Activated naive CD4-positive, alpha-beta T cell (primary cell): ENCODE measurements at regions not wholly inside any gene's neighbourhood (a gene's known extent, or its start where the extent isn't known, plus 50 kb on each side); places are given as distances from the start of the nearest gene placed in this dataset.
"Not testable (repeated sequence)": the region's sequence is repeated elsewhere in the genome, so short reads cannot be mapped to it uniquely, and the experiment has no call there.

ENCODE experiments used
- DNase-seq, 4 experiments: peaks; one replicate each; lab custom pipeline; 2025; lab: John Stamatoyannopoulos, UW

DNA sequence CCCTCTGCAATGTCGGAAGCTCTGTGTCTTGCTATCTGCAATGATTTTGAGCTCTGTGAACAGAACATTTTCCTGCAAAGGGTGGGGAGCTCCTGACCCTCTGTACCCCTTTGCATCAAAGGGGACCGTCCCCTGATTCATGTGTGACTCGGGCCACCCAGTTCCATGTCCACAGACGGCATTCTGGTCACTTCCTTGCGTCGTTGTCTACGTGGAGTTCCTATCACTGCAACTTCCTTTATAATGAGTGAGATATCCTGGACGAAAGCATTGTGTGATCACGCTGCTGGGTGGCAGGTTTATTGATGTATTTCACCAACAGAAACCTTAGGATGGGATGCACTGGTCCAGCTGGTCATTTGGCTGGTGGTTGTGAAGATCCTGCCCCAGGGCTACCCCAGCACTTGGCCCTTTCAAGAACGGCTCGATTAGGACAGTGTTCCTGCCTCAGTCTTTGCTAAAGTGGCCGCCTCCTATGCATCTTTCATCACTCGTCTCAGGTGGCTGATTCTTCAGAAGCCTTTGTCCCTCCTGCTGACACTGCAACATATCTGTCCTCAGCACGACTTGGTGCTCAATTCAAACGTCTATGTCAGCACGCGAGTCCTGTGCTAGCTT lies 202.7 kb downstream of the ACKR3 start:
- no peak for DNase-seq

DNA sequence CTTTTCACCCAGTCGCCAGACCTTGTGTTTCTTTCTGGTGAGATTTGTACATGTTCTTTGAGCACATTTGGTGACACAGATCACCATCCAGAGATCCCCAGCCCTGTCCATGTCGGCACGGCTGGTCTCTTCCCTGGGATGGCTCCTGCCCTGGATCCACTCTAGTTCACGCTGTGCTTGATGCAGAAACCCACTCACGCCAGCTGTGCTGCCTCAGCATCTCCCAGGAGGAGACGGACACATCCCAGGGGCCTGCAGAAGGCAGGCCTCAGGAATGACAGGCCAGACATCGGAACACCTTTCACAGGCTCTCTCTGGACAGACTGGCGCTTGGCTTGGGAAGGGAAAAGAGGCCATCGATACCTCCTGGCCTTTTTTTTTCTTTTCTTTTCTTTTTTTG lies 203.6 kb downstream of the ACKR3 start:
- DNase-seq = no peak

- DNase-seq = no peak
Measured at GRCh38 chr2:236774171-236774570, 204.5 kb downstream of the ACKR3 start.

DNA sequence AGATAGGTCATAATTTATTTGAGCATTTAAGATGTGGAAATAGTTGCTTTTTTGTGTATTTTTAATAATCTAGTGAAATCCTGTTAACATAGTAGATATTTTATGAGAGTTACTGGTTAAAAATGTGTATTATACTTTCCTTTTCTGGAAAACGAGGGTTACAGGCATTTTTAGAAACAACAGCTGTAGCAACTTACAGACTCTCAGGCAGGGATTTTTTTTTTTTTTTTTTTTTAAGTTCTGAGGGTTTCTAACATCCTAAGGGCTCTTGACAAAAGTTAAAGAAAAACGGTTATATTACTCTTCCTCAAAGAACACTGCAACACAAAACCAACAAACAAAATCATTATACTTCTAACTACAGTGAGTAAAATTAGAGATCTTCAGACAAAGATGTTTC lies 205.9 kb downstream of the ACKR3 start:
- no peak for DNase-seq

GRCh38 chr2:236776206-236776605 lies 206.6 kb downstream of the ACKR3 start:
- no peak for DNase-seq

DNA sequence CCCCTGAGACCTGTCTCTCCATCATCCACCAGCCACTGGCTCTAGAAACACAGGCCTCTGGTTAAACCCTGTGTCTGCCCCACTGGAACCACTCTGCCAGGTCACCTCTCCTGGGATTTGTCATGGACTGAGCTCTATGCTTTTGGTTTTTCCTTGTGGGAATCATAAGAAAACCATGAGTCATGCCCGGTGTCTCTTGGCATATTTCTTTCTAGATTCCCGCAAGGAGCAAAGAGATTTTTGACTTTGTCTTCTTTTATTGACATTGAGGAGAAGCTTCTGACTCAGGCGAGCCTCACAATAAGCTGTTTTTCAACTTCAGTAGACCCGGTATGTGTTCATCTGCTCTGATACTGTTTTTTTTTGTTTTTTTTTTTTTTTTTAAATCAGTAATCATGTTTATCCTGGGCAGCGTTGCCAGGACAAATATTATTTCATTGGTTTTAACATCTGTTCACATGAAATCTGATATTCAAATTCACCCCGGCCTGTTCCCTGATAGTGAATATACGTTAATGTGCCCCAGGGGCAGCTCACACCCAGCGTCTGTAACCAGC lies 207.1 kb downstream of the ACKR3 start:
- no peak for DNase-seq

DNA sequence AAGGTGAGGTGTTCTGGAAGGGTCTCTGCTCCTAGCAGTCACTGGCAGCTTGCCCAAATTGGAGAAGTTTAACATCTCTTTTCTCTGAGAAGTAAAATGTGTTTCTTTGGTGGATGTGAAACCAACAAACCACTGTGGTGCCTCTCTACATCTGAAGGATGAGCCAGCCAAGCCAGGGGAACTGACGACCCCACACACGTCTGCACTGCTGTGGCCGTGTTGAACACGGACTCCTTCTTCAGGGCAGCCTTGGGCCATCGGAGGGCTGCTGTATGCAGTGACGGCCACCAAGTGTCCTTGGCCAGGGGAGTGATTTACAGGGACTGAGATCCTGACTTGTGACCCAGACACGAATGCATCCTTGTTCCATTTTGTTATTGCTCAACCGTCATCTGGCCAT lies 207.8 kb downstream of the ACKR3 start:
- no peak for DNase-seq

DNA sequence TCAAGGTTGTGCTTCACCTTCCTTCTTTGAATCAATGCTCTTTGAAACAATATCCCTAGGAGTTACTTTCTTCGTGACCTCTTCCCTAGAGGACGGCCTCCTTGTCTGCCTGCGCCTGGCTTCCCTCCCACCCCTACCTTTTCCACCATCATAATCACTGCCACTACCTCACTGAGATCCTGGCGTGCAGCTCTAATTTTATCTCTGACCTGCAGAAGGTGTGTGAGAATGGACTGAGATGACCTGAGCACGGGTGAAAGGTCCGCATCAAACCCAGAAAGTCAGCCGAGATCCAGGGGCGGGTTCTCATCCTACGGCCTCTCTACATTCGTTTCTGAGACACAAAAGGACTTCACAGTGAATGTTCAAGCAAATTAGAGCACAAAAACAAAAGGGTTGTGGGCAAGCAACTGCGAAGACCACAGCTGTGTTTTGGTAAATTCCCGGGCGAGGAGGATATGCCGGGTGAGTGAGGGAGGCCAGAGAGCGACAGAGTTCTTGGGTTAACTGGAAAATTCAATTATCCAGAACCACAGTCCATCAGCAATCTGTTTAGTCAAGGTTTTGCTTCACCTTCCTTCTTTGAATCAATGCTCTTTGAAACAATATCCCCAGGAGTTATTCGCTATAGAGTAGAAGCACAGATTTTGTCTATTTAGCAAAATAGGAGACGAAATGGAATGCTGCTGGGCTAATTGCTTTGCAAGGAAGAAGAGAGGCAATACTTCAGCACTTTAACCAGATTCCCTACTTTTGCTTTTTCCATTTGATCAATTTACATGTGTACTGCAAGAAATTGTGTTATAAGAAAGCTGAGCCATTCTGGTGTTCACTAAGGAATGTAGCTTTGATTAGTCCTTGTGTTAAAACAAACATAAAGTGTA lies 212.6 kb downstream of the ACKR3 start:
- no peak for DNase-seq

GRCh38 chr2:236782938-236783337 lies 213.3 kb downstream of the ACKR3 start:
- DNase-seq = no peak

DNA sequence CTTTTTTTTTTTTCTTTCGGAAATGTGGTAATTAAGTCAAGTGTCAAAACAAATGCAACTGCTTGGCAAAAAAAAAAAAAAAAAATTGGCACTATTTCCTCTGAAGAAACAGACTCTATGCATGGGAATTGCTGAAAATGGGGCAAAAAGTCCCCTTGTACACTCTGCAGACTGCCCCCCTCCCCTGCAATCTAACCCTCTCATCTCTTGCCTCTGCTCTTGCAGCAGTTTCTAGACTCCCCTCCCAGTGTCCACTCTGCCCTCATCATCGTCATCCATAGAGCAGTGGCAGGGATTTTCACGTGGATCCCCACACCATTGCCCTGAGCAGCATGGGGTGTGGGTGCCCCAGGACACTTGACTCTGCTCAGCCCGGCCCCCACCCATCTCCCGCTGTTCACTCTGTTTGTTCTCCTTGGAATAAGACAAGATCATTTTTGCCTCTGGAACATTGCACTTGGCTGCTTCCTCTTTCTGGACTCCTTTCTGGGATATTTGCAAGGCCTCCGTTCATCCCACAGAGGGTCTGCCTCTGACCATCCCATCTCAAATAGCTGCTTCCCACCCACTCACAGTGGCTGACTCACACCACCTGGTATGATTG lies 213.9 kb downstream of the ACKR3 start:
- no peak for DNase-seq

DNA sequence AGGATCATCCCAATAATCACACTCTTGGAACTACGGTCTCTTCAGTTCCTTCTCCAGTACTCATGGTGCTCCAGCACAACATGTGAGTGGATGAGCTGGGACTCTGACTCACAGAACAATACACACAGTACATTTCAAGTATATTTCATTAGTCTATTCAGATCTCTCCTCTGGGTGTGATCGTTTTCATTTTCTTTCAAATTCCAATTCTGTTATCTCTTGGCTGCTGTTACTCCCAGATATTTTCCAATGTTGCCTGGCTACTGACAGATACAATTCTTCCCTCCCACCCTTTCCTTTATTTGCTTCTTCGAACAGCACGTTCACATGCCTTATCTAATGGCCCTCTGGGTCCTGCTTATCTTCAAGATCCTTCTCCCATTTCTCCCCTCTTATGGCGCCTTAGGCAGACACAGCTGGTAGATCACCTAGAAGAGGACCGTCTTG lies 216.0 kb downstream of the ACKR3 start:
- no peak for DNase-seq

- DNase-seq = no peak
Measured at GRCh38 chr2:236786751-236787150, 217.1 kb downstream of the ACKR3 start.

- not testable (repeated sequence) for DNase-seq
Measured at GRCh38 chr2:236787376-236787775, 217.8 kb downstream of the ACKR3 start.

DNA sequence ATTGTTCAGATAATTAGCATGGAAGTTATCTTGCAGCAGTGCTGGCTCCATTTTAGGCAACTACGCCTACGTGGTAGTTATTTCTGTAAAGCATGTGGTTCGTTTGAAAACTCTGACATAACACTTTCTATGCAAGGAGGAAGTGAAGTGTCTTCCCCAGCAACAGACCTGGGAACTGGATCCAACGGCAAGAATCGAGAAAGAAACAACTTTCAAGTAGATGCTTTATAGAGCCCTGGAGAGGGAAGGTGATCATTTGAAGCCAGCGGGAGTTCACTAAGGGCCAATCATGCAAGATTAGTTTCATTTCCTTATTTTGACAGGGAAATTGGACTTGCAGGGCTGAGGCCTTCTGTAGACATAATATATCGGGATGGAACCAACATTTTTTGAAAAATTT lies 218.3 kb downstream of the ACKR3 start:
- no peak for DNase-seq

DNA sequence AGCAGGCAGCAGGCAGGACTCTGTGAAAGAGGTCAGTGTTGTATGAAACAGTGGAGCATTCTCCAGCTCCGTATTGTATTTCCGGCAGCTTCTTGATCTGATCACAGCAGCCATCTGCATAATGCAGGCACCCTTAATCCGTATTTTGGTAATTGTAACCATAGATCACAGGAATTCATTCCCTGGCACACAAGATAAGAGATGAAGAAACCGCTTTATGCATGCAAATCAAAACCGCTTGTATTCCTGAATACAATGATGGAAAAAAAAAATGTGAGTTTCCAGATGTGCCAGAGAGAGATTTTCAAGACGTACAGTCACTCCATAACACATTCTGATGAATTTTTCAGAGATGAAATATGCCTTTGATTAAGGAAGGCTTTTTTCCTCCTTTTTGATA lies 221.3 kb downstream of the ACKR3 start:
- DNase-seq = no peak

DNA sequence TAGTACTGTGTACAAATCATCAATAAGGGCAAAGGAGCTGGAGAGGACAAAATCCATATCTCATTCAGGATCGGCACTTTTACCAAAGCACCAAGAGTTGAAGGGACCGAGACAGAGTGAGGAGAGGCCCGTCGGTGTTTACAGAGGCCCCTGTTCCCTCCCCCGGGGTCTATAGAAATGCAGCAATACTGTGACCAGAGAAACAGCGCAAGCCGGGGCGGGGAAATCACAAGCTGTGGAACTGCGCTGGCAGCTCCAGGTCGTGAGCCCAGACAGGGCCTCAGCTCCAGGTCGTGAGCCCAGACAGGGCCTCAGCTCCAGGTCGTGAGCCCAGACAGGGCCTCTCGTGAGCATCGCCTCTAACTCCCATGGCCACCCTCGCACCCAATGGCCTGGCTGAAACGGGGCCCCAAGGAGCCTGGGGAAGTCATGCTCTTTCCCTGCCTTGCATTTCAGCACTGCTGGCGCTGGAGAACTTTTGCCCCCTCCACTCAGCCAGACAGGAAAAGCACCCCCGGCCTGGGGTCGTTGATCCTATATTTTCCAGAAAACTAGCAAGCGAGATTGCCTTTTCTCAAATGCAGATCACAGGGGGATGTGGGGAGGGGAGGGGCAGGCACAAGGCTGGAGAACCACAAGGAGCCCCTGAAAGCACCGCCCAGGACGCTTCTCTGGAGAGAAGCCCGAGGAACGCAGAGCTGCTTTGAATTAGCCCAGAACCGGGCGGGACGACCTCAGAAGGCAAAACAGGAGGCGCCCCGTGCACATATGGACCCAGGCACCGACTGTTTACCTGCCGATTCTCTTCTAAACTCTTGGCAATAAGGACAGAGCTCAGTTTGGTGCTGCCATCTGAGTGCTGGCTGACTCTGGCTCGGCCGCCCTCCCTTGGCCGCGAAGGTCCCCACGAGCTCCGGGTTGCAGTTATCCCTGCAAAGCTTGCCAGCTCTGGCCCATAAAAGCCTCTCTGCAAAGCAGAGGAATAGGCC lies 223.7 kb downstream of the ACKR3 start:
- no peak for DNase-seq

DNA sequence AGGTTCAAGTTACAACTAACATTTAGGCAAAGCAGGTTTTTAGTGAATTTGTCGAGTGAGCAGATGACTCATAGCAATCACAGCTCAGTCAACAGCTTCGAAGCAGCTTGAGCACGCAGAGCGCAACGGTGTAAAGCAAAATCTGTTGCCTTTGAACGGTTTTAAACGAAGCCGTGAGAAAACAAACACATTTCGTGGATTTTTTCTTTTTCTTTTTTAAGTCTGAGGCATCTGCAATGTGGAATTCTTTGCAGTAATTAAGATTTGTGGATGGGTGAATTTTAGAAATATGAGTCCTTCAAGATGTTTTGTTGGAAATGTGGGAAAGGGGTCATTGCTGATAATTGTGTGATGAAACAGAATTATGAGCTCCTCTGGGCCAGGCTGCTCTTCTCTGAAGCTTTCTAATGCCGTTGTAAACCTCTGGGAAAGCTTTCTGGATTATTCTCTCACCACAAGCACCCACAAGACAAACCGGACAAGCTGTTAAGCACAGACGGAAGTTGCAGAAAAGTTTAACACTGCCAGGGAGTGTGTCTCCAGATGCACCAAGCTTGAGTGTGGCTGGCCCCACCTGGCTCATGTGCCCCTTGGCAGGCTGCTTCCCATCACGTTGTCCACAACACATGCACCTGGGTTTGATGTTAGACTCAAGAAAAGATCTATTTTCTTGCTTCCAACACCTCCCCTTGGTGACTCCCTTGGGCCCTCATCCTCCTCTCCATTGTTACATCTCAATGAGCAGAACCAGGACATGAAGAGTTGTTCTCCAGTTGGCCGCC lies 224.7 kb downstream of the ACKR3 start:
- DNase-seq = no peak

DNA sequence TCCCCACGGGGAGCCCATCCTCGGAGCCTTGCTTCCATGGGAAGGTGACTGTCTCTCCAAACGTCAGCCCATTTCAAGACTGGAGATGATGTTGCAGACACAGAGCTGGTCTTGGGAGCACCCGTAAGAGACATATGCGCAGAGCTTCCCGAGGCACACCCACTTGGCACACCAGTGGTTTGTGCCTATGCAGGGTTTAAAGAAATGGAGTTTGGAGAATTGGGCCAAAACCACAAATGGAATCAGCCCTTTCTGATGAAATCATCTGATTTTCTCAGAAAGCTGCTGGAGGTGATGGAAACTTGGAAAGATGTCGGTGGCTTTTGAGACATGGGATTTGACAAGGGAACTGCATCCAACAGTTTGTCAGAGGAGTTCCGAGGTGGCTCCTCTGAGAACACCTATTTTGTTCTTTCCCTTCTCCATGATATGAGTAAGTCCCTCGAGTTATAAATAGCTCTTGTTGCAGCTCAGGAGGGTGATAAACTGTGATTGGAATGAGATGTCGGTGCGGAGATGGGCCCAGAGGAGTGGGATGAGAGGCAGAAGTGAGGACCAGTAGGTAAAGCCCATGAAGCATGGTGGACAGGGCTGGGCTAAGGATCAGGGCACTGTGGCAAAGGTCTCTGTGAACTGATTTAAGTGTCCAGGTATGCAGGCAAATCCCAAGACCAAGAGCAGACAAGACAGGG lies 225.7 kb downstream of the ACKR3 start:
- no peak for DNase-seq

DNA sequence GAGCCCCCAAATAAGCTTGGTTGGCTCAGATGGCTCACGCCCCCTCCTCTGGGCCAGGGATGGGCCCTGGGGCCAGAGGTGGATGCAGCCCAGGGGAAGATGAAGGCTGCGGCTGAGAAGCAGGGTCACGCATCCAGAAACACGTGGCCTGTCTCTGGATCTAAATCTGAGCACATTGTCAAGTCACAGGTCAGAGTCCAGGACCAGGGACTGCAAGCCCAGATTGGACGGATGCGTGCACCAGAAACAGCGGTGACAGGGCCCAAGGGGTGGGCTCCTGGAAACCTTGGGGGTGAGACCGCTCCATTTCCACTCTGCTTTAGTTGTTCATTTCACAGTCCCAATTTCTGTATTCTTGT lies 226.2 kb downstream of the ACKR3 start:
- no peak for DNase-seq

DNA sequence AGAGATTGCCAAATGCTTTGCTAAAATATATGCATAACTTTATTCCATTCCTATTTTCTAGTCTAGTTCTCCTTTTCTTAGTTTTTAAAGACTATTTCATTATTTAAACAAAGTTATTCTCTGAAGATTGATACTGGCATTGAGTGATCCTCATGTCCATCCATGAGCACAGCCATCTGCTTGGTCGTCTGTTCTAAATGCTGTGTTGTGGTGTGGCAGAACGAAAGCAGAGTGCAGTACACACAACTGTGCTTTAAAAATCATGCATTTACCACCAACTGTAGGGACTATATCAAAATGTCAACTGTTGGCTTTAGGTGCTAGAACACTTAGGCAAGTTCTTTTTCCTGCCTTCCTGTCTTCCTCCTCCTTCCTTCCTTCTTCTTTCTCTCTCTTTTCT lies 226.6 kb downstream of the ACKR3 start:
- DNase-seq = no peak
